ENCODE measurements at regions not wholly inside any gene's neighbourhood (a gene's known extent, or its start where the extent isn't known, plus 50 kb on each side); places are given as distances from the start of the nearest gene placed in this dataset.

GRCh38 chr13:88526853-88527215, 855.7 kb downstream of the SLITRK5 start:
- no peak overlapping the region for H3K4me3 ChIP-seq (ENCODE audit: low read depth, low read length, poor library complexity, severe bottlenecking)
- no peaks in the 10 kb centered on the region for H3K27me3 ChIP-seq (replicated peaks; ENCODE audit: insufficient read depth, low read depth, low read length, poor library complexity)
- intact Hi-C loops (cut with micrococcal nuclease; ENCODE audit: unreplicated experiment): no loop called here
- no peak for DNase-seq (ENCODE audit: low spot score)
- no TSS peak for BruUV-seq (replicated peaks)
- ChIA-PET CTCF (no interaction called here), POLR2A (ENCODE audit: low non-redundant PET) (no interaction called here)
- no peaks in the 10 kb centered on the region for H3K9me3 ChIP-seq (ENCODE audit: low read depth, low read length, poor library complexity, severe bottlenecking)
- H3K27ac ChIP-seq (ENCODE audit: low read depth, low read length, poor library complexity, severe bottlenecking): no peak overlapping the region
- TF ChIP-seq CTCF (conservative IDR thresholded peaks at IDR 0.05; ENCODE audit: low read depth, low read length): no peak
- no peak for TF ChIP-seq EZH2 (IDR thresholded peaks at IDR 0.05; ENCODE audit: borderline replicate concordance, low read depth, low read length, poor library complexity, severe bottlenecking)
- H3K36me3 ChIP-seq (ENCODE audit: insufficient read depth, low read length, poor library complexity, severe bottlenecking): no peaks in the 10 kb centered on the region
- H3K4me1 ChIP-seq (ENCODE audit: insufficient read depth, low read length, poor library complexity, severe bottlenecking): no peaks in the 10 kb centered on the region

- Histone ChIP-seq H3K4me1 (ENCODE audit: insufficient read depth, low read length, poor library complexity, severe bottlenecking) (no peaks in the 10 kb centered on the region), H3K36me3 (ENCODE audit: insufficient read depth, low read length, poor library complexity, severe bottlenecking) (no peaks in the 10 kb centered on the region), H3K4me3 (ENCODE audit: low read depth, low read length, poor library complexity, severe bottlenecking) (no peak overlapping the region), H3K27me3 (replicated peaks; ENCODE audit: insufficient read depth, low read depth, low read length, poor library complexity) (no peaks in the 10 kb centered on the region), H3K27ac (ENCODE audit: low read depth, low read length, poor library complexity, severe bottlenecking) (no peak overlapping the region), H3K9me3 (ENCODE audit: low read depth, low read length, poor library complexity, severe bottlenecking) (no peaks in the 10 kb centered on the region)
- intact Hi-C loops (cut with micrococcal nuclease; ENCODE audit: unreplicated experiment): no loop called here
- no TSS peak for BruUV-seq (replicated peaks)
- no peak for DNase-seq (ENCODE audit: low spot score)
- POLR2A ChIA-PET (ENCODE audit: low non-redundant PET): no interaction called here
- CTCF ChIA-PET: no interaction called here
- no peak for TF ChIP-seq CTCF (conservative IDR thresholded peaks at IDR 0.05; ENCODE audit: low read depth, low read length)
- no peak for TF ChIP-seq EZH2 (IDR thresholded peaks at IDR 0.05; ENCODE audit: borderline replicate concordance, low read depth, low read length, poor library complexity, severe bottlenecking)
These were observed 870.8 kb downstream of the SLITRK5 start for GRCh38 chr13:88541994-88542393.

- TF ChIP-seq CTCF (conservative IDR thresholded peaks at IDR 0.05; ENCODE audit: low read depth, low read length): no peak
- TF ChIP-seq EZH2 (IDR thresholded peaks at IDR 0.05; ENCODE audit: borderline replicate concordance, low read depth, low read length, poor library complexity, severe bottlenecking): no peak
- intact Hi-C loops (cut with micrococcal nuclease; ENCODE audit: unreplicated experiment): no loop called here
- DNase-seq (ENCODE audit: low spot score): no peak
- no TSS peak for BruUV-seq (replicated peaks)
- no peaks in the 10 kb centered on the region for H3K27me3 ChIP-seq (replicated peaks; ENCODE audit: insufficient read depth, low read depth, low read length, poor library complexity)
- H3K36me3 ChIP-seq (ENCODE audit: insufficient read depth, low read length, poor library complexity, severe bottlenecking): no peaks in the 10 kb centered on the region
- ChIA-PET POLR2A (ENCODE audit: low non-redundant PET) (no interaction called here), CTCF (no interaction called here)
- no peaks in the 10 kb centered on the region for H3K9me3 ChIP-seq (ENCODE audit: low read depth, low read length, poor library complexity, severe bottlenecking)
- no peak overlapping the region for H3K27ac ChIP-seq (ENCODE audit: low read depth, low read length, poor library complexity, severe bottlenecking)
- no peak overlapping the region for H3K4me3 ChIP-seq (ENCODE audit: low read depth, low read length, poor library complexity, severe bottlenecking)
- no peaks in the 10 kb centered on the region for H3K4me1 ChIP-seq (ENCODE audit: insufficient read depth, low read length, poor library complexity, severe bottlenecking)
These were observed 873.7 kb downstream of the SLITRK5 start for GRCh38 chr13:88544836-88545235.

Measured in A673 (cell line).